ENCODE measurements at regions not wholly inside any gene's neighbourhood (a gene's known extent, or its start where the extent isn't known, plus 50 kb on each side); places are given as distances from the start of the nearest gene placed in this dataset.

DNA sequence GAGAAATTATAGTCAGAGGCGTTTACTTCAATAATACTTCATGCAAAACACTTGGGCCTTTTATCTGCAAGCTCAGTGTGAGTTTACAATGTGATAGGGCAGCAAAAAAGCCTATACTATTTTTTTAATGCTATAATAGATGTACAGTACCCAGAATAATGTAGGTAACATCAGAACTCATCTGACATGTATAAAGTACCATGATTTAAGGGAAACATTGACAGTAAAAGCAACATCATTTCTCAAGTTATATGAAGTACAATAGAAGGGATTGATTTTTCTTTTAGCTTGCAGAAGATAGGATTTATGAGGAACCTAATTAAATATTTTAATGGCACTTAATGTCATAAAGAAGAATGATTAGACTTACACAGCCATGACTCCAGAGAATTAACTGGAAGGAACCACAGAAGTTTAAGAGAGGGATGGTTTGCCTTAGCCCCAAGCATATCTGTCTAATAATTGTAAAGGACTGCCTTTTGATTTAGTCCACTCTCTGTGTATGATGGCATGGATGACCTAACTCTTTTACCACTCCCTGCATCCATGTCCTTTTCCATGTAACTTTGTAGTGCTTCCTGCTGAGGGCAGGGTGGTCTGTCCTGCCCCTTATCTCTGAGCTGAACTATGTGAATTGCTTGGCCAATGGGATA, 55.9 kb upstream of the MIS18BP1 start:
- no peak for DNase-seq
- intact Hi-C loops (cut with DNase I): no loop called here
- no peak for ATAC-seq (ENCODE audit: poor library complexity)
